B cell (primary cell): ENCODE measurements at regions not wholly inside any gene's neighbourhood (a gene's known extent, or its start where the extent isn't known, plus 50 kb on each side); places are given as distances from the start of the nearest gene placed in this dataset.

Experiments
- ATAC-seq: fragments of 200-7000 bp; cut with Tn5 transposase; one replicate; pipeline ENCODE4 v1.10.0; 2021; ENCODE audit warnings: low read depth, mild to moderate bottlenecking, moderate number of reproducible peaks, moderate library complexity
- CTCF ChIA-PET: fragments of 350-600 bp; sonication (Branson Sonifier 250); formaldehyde crosslinking; loops from one replicate; lab custom pipeline; 2021; ENCODE audit warnings: antibody characterized with exemption, inconsistent platforms; lab: Charles Lee
- POLR2A ChIA-PET: fragments of 350-600 bp; sonication (Branson Sonifier 250); formaldehyde crosslinking; loops from one replicate; lab custom pipeline; 2021; ENCODE audit warnings: antibody characterized with exemption; lab: Charles Lee
- DNase-seq: peaks from one replicate; pipeline ENCODE4 v3.0.0; 2013
- H2AFZ ChIP-seq: 2 replicates; pipeline ENCODE4 v1.6.1; 2012; ENCODE audit warnings: mild to moderate bottlenecking, low read depth, low read length; ENCODE audit not compliant: insufficient read depth, poor library complexity, severe bottlenecking
- H3K27ac ChIP-seq, 2 donors: 1 replicate in 1 of 2; 2 replicates in 1 of 2; pipeline ENCODE4 v1.5.1; 2012 to 2013; ENCODE audit warnings: low read length in 2 of 2, mild to moderate bottlenecking in 2 of 2, moderate library complexity in 1 of 2
- H3K27me3 ChIP-seq, 4 experiments: fragments of 200-600 bp in 1 of 4; sonication (generic) in 1 of 4; replicated peaks in 1 of 4; 1 replicate in 2 of 4; 2 replicates in 2 of 4; pipeline versions ENCODE4 v1.6.1 to v1.7.0; 2013 to 2016; ENCODE audit warnings: low read length in 3 of 4, mild to moderate bottlenecking in 2 of 4, mixed read lengths in 1 of 4, moderate library complexity in 1 of 4; ENCODE audit not compliant: insufficient read depth in 4 of 4, control insufficient read depth in 3 of 4; ENCODE audit errors: control extremely low read depth in 1 of 4
- H3K36me3 ChIP-seq, 2 experiments: replicated peaks in 1 of 2; 1 replicate in 1 of 2; 2 replicates in 1 of 2; pipeline versions ENCODE4 v1.6.1 to v1.7.1; 2013; ENCODE audit warnings: low read length in 1 of 2; ENCODE audit not compliant: insufficient read depth in 2 of 2, control insufficient read depth in 1 of 2; ENCODE audit errors: control extremely low read depth in 1 of 2, extremely low read depth in 1 of 2
- H3K4me1 ChIP-seq, 2 donors: fragments of 200-600 bp in 1 of 2; sonication (generic) in 1 of 2; 1 replicate in 1 of 2; 2 replicates in 1 of 2; pipeline versions ENCODE4 v1.5.1 to v1.6.1; 2013 to 2017; ENCODE audit warnings: low read length in 2 of 2; ENCODE audit not compliant: control insufficient read depth in 2 of 2, insufficient read depth in 2 of 2
- H3K4me2 ChIP-seq: replicated peaks from 2 replicates; pipeline ENCODE3; 2012; ENCODE audit warnings: mild to moderate bottlenecking, low read depth, low read length; ENCODE audit not compliant: poor library complexity, severe bottlenecking
- H3K4me3 ChIP-seq, 5 experiments: fragments of 200-600 bp in 1 of 5; sonication (generic) in 1 of 5; 1 replicate in 3 of 5; 2 replicates in 2 of 5; pipeline versions ENCODE4 v1.5.1 to v1.7.0; 2011 to 2016; ENCODE audit warnings: low read length in 4 of 5, mild to moderate bottlenecking in 4 of 5, low read depth in 2 of 5, control low read depth in 1 of 5, moderate library complexity in 1 of 5; ENCODE audit not compliant: insufficient read depth in 1 of 5; ENCODE audit errors: control extremely low read depth in 1 of 5, extremely low read depth in 1 of 5
- H3K79me2 ChIP-seq: fragments of 200-600 bp; sonication (generic); one replicate; pipeline ENCODE4 v1.6.0; 2016; ENCODE audit warnings: low read length; ENCODE audit not compliant: control insufficient read depth, insufficient read depth
- H3K9ac ChIP-seq: fragments of 200-600 bp; sonication (generic); 2 replicates; pipeline ENCODE4 v1.6.1; 2017; ENCODE audit warnings: mild to moderate bottlenecking, low read length, moderate library complexity
- H3K9me3 ChIP-seq, 3 donors: one replicate each; pipeline versions ENCODE4 v1.6.1 to v1.7.1; 2013; ENCODE audit warnings: low read length in 2 of 3; ENCODE audit not compliant: control insufficient read depth in 2 of 3, insufficient read depth in 1 of 3; ENCODE audit errors: control extremely low read depth in 1 of 3
- H4K20me1 ChIP-seq: 2 replicates; pipeline ENCODE4 v1.6.0; 2012; ENCODE audit warnings: mild to moderate bottlenecking, low read length; ENCODE audit not compliant: insufficient read depth, control insufficient read depth, poor library complexity, severe bottlenecking
- H3K27ac Mint-ChIP-seq: one replicate; pipeline ENCODE4 v1.8.0; 2021; ENCODE audit warnings: mixed read lengths
- H3K27me3 Mint-ChIP-seq: one replicate; pipeline ENCODE4 v1.8.0; 2021; ENCODE audit warnings: mixed read lengths
- H3K4me1 Mint-ChIP-seq: one replicate; pipeline ENCODE4 v1.8.0; 2021; ENCODE audit warnings: mixed read lengths
- H3K4me3 Mint-ChIP-seq: one replicate; pipeline ENCODE4 v1.8.0; 2021; ENCODE audit warnings: mixed read lengths
- H3K9me3 Mint-ChIP-seq: one replicate; pipeline ENCODE4 v1.8.0; 2022; ENCODE audit warnings: mixed read lengths; ENCODE audit not compliant: insufficient read depth
- EZH2 ChIP-seq: IDR thresholded peaks from 2 replicates; pipeline ENCODE4 v1.6.1; 2012; ENCODE audit warnings: borderline replicate concordance, low read depth, mild to moderate bottlenecking, moderate library complexity, low read length; ENCODE audit not compliant: insufficient read depth, poor library complexity, severe bottlenecking
- WGBS: methylation state at CpG from one replicate; pipeline ENCODE4 v1.1.5; 2013; ENCODE audit warnings: missing lambda C conversion rate; ENCODE audit not compliant: insufficient coverage; 5-methylcytosine and 5-hydroxymethylcytosine counted together
- intact Hi-C: fragments of 100-400 bp; cut with micrococcal nuclease; formaldehyde crosslinking; loops from one replicate; pipeline ENCODE4 v1.10.0; 2022
- TF ChIP-seq, protein P1 (sequence below): fragments of 200-600 bp; IDR thresholded peaks from one replicate; pipeline ENCODE4 v1.8.0; 2022; ENCODE audit warnings: antibody characterized with exemption, mild to moderate bottlenecking

DNA sequence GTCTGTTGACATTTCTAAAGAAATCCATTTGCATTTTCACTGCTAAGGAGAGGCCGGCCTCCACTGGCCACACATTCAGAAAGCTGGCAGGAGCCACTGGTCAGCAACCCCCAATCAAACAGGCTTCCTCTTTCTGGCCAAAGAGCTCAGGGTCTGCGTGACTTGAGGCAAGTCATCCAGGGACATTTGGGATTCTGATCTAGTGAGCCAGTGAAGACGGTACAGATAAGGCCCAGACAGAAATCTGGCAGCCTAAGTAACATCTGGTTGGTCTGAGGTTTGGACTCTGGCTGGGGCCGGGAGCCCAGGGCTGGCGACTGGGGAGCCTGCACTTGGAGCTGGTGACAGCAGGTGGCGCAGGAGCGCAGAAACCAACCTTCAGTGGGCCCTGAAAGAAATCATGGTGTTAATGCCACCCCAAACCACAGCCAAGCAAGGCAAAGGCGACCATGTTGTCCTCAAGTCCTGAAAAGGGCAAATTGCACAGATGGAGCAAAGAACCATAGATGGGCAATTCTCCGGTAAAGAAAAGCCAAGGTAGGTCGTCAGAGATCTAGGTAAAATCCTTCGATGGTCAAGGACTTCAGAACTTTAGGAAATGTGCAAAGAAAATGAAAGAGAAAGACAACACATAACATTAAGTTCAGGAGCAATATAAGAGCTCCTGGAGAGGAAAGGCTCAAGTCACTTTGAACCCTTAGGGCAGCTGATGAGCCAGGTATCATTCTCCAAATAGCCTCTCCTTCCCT lies 99.4 kb upstream of the BLID start:
- intact Hi-C loops, result no loop called here
- H3K4me2 ChIP-seq, result no peak overlapping the region
- Mint-ChIP-seq H3K27me3 (peaks cover 8% of the 10 kb centered on the region), H3K9me3 (no peaks in the 10 kb centered on the region), H3K27ac (no peak overlapping the region), H3K4me3 (no peak overlapping the region), H3K4me1 (no peaks in the 10 kb centered on the region)
- H4K20me1 ChIP-seq, result no peaks in the 10 kb centered on the region
- H3K9ac ChIP-seq, result no peak overlapping the region
- POLR2A ChIA-PET, result no interaction called here
- no peaks in the 10 kb centered on the region for H3K79me2 ChIP-seq
- H3K4me3 ChIP-seq, result no peak overlapping the region
- H3K27me3 ChIP-seq, result peaks cover 0 to 6% (median 0%) of the 10 kb centered on the region in 4 experiments
- WGBS, result 21% methylated on average over 8 of the region's 11 CpGs
- H3K27ac ChIP-seq, result no peak overlapping the region
- H3K36me3 ChIP-seq, result no peaks in the 10 kb centered on the region
- CTCF ChIA-PET, result interaction anchor here (1.9 kb wide), 1 partner anchor 12 kb away, joined by 8 read pairs; no protein-coding TSS in a partner anchor
- H2AFZ ChIP-seq, result no peak overlapping the region
- no peaks in the 10 kb centered on the region for H3K9me3 ChIP-seq
- peak; percentile 25 for DNase-seq
- H3K4me1 ChIP-seq, result no peaks in the 10 kb centered on the region
- TF ChIP-seq, protein P1, sequence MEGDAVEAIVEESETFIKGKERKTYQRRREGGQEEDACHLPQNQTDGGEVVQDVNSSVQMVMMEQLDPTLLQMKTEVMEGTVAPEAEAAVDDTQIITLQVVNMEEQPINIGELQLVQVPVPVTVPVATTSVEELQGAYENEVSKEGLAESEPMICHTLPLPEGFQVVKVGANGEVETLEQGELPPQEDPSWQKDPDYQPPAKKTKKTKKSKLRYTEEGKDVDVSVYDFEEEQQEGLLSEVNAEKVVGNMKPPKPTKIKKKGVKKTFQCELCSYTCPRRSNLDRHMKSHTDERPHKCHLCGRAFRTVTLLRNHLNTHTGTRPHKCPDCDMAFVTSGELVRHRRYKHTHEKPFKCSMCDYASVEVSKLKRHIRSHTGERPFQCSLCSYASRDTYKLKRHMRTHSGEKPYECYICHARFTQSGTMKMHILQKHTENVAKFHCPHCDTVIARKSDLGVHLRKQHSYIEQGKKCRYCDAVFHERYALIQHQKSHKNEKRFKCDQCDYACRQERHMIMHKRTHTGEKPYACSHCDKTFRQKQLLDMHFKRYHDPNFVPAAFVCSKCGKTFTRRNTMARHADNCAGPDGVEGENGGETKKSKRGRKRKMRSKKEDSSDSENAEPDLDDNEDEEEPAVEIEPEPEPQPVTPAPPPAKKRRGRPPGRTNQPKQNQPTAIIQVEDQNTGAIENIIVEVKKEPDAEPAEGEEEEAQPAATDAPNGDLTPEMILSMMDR, result peak; percentile 65
- TF ChIP-seq EZH2, result no peak
- peak; percentile 41 for ATAC-seq

DNA sequence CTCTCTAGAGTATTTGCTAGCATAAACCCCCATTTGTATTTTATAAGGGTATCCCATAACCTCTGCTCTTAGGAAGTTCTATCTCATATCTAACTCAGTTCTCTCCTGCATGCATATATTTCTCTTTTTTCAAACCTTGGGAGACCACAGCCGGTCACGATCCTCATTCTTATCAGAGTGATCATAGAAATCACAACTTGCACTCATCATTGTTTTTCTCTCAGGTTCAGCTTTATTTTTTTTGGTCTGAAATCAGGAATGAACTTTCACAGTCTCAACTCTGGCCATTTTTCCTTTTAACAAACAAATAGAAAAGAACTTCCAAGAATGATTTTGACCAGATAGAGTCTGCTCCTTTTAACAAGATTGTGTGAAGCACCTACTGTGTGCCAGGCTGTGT lies 98.6 kb upstream of the BLID start:
- 100% methylated on average over 2 of the region's 2 CpGs for WGBS
- Histone ChIP-seq H3K79me2 (no peaks in the 10 kb centered on the region), H3K9me3 (no peaks in the 10 kb centered on the region), H3K27ac (no peak overlapping the region), H3K4me1 (no peaks in the 10 kb centered on the region), H3K4me2 (no peak overlapping the region), H3K27me3 (peaks cover 0 to 6% (median 0%) of the 10 kb centered on the region in 4 experiments), H2AFZ (no peak overlapping the region), H3K9ac (no peak overlapping the region), H3K4me3 (no peak overlapping the region), H3K36me3 (no peaks in the 10 kb centered on the region), H4K20me1 (no peaks in the 10 kb centered on the region)
- Mint-ChIP-seq H3K4me1 (no peaks in the 10 kb centered on the region), H3K27me3 (peaks cover 9% of the 10 kb centered on the region), H3K27ac (no peak overlapping the region), H3K9me3 (no peaks in the 10 kb centered on the region), H3K4me3 (no peak overlapping the region)
- ATAC-seq, result no peak
- CTCF ChIA-PET, result interaction anchor here (1.9 kb wide), 1 partner anchor 11 kb away, joined by 8 read pairs; no protein-coding TSS in a partner anchor
- intact Hi-C loops, result no loop called here
- POLR2A ChIA-PET, result no interaction called here
- TF ChIP-seq, protein P1, result no peak
- TF ChIP-seq EZH2, result no peak
- DNase-seq, result no peak
